H1 (cell line): ENCODE measurements at regions not wholly inside any gene's neighbourhood (a gene's known extent, or its start where the extent isn't known, plus 50 kb on each side); places are given as distances from the start of the nearest gene placed in this dataset.

Experiments
- CTCF ChIA-PET: fragments of 300-600 bp; sonication (Branson Sonifier 250); formaldehyde crosslinking; loops from one replicate; lab custom pipeline; 2021; ENCODE audit not compliant: partially characterized antibody; lab: Charles Lee
- POLR2A ChIA-PET: fragments of 300-600 bp; sonication (Branson Sonifier 250); formaldehyde crosslinking; loops from one replicate; lab custom pipeline; 2021; ENCODE audit warnings: inconsistent platforms; ENCODE audit not compliant: partially characterized antibody; lab: Charles Lee
- DNase-seq, 2 experiments: peaks; one replicate each; pipeline versions ENCODE4 v3.0.0 to v3.0.0-alpha.2; 2010 to 2022; ENCODE audit warnings: low spot score in 2 of 2, low read depth in 1 of 2, mixed read lengths in 1 of 2
- FAIRE-seq: peaks from 2 replicates; lab custom pipeline; 2011; peaks lifted over from hg19 to GRCh38; lab: Jason Lieb, UNC
- H2AFZ ChIP-seq: 2 replicates; pipeline ENCODE4 v1.8.1; 2012; ENCODE audit warnings: low read length, inconsistent platforms
- H2AK5ac ChIP-seq: 2 replicates; pipeline ENCODE4 v1.6.1; 2013; ENCODE audit warnings: low read depth, low read length
- H2BK120ac ChIP-seq: replicated peaks from 2 replicates; pipeline ENCODE3; 2013; ENCODE audit warnings: low read depth, low read length, inconsistent platforms
- H2BK12ac ChIP-seq: 2 replicates; pipeline ENCODE4 v1.6.1; 2013; ENCODE audit warnings: low read depth, low read length
- H2BK15ac ChIP-seq: 2 replicates; pipeline ENCODE4 v1.6.1; 2013; ENCODE audit warnings: low read length
- H2BK20ac ChIP-seq: 2 replicates; pipeline ENCODE4 v1.6.1; 2013; ENCODE audit warnings: low read length
- H2BK5ac ChIP-seq: 2 replicates; pipeline ENCODE4 v1.6.1; 2013; ENCODE audit warnings: low read depth, low read length
- H3K14ac ChIP-seq: 2 replicates; pipeline ENCODE4 v1.6.1; 2013; ENCODE audit warnings: inconsistent platforms; ENCODE audit not compliant: insufficient read length
- H3K18ac ChIP-seq: 2 replicates; pipeline ENCODE4 v1.6.1; 2013; ENCODE audit warnings: low read length; ENCODE audit errors: extremely low read depth
- H3K23ac ChIP-seq: 2 replicates; pipeline ENCODE4 v1.6.1; 2013; ENCODE audit warnings: inconsistent platforms; ENCODE audit not compliant: insufficient read length
- H3K23me2 ChIP-seq: 2 replicates; pipeline ENCODE4 v1.6.1; 2013; ENCODE audit warnings: low read depth, low read length
- H3K27ac ChIP-seq: 2 replicates; pipeline ENCODE4 v1.6.1; 2011; ENCODE audit warnings: low read depth, low read length, inconsistent platforms
- H3K27me3 ChIP-seq, 4 experiments: replicated peaks in 1 of 4; 1 replicate in 1 of 4; 2 replicates in 3 of 4; pipeline versions ENCODE4 v1.6.1 to v1.8.1; 2011 to 2013; ENCODE audit warnings: low read length in 3 of 4, mild to moderate bottlenecking in 3 of 4, inconsistent platforms in 2 of 4, mixed read lengths in 2 of 4, moderate library complexity in 1 of 4; ENCODE audit not compliant: control insufficient read depth in 3 of 4, insufficient read depth in 3 of 4; ENCODE audit errors: extremely low read depth in 1 of 4
- H3K36me3 ChIP-seq, 4 experiments: 2 replicates each; pipeline versions ENCODE4 v1.6.1 to v1.8.1; 2011 to 2013; ENCODE audit warnings: mild to moderate bottlenecking in 4 of 4, low read length in 3 of 4, moderate library complexity in 2 of 4, control low read depth in 1 of 4, inconsistent platforms in 1 of 4; ENCODE audit not compliant: insufficient read depth in 4 of 4, control insufficient read depth in 2 of 4
- H3K4ac ChIP-seq: replicated peaks from 2 replicates; pipeline ENCODE3; 2013; ENCODE audit warnings: low read length, low read depth, mixed read lengths, inconsistent platforms; ENCODE audit not compliant: insufficient read length
- H3K4me1 ChIP-seq, 4 experiments: replicated peaks in 1 of 4; 1 replicate in 1 of 4; 2 replicates in 3 of 4; pipeline versions ENCODE4 v1.6.1 to v1.8.1; 2011 to 2013; ENCODE audit warnings: low read length in 3 of 4, inconsistent platforms in 2 of 4, mixed read lengths in 1 of 4; ENCODE audit not compliant: insufficient read depth in 4 of 4, control insufficient read depth in 3 of 4
- H3K4me2 ChIP-seq, 2 experiments: 2 replicates each; pipeline versions ENCODE4 v1.6.1 to v1.8.1; 2011 to 2013; ENCODE audit warnings: low read depth in 2 of 2, low read length in 2 of 2, control low read depth in 1 of 2, inconsistent platforms in 1 of 2, mild to moderate bottlenecking in 1 of 2; ENCODE audit not compliant: insufficient read depth in 1 of 2
- H3K4me3 ChIP-seq, 4 experiments: fragments of 200-600, 300-600 bp in 1 of 4; sonication (generic), shearing (Covaris generic), sonication (Bioruptor Twin) in 1 of 4; 2 replicates each; pipeline versions ENCODE4 v1.5.1 to v1.8.1; 2011 to 2016; ENCODE audit warnings: low read length in 4 of 4, low read depth in 3 of 4, control low read depth in 2 of 4, inconsistent platforms in 2 of 4, mild to moderate bottlenecking in 2 of 4, mixed read lengths in 1 of 4, moderate library complexity in 1 of 4; ENCODE audit not compliant: insufficient read depth in 2 of 4; ENCODE audit errors: extremely low read depth in 1 of 4
- H3K56ac ChIP-seq: replicated peaks from 2 replicates; pipeline ENCODE3; 2013; ENCODE audit warnings: low read depth, mild to moderate bottlenecking, mixed read lengths, low read length, inconsistent platforms; ENCODE audit not compliant: insufficient read length
- H3K79me1 ChIP-seq: 2 replicates; pipeline ENCODE4 v1.6.1; 2013; ENCODE audit warnings: low read depth, low read length, control low read depth
- H3K79me2 ChIP-seq, 2 experiments: 2 replicates each; pipeline versions ENCODE4 v1.6.1 to v1.8.1; 2012 to 2013; ENCODE audit warnings: low read length in 2 of 2, mild to moderate bottlenecking in 2 of 2, inconsistent platforms in 1 of 2; ENCODE audit not compliant: insufficient read depth in 2 of 2, control insufficient read depth in 1 of 2
- H3K9ac ChIP-seq, 4 experiments: replicated peaks in 1 of 4; 1 replicate in 1 of 4; 2 replicates in 3 of 4; pipeline versions ENCODE4 v1.6.1 to v1.8.1; 2011 to 2013; ENCODE audit warnings: low read depth in 3 of 4, low read length in 3 of 4, control low read depth in 2 of 4, mild to moderate bottlenecking in 2 of 4, moderate library complexity in 2 of 4, inconsistent platforms in 1 of 4; ENCODE audit errors: extremely low read depth in 1 of 4
- H3K9me3 ChIP-seq, 2 experiments: 2 replicates each; pipeline versions ENCODE4 v1.6.1 to v1.8.1; 2012 to 2013; ENCODE audit warnings: mild to moderate bottlenecking in 2 of 2, moderate library complexity in 2 of 2, control low read depth in 1 of 2, inconsistent platforms in 1 of 2, low read depth in 1 of 2, low read length in 1 of 2, mixed read lengths in 1 of 2; ENCODE audit not compliant: insufficient read depth in 2 of 2
- H4K20me1 ChIP-seq, 2 experiments: replicated peaks in 1 of 2; 2 replicates each; pipeline versions ENCODE3 to v1.8.1; 2011 to 2013; ENCODE audit warnings: inconsistent platforms in 2 of 2, low read length in 2 of 2, mild to moderate bottlenecking in 1 of 2; ENCODE audit not compliant: insufficient read depth in 2 of 2, control insufficient read depth in 1 of 2
- H4K5ac ChIP-seq: 2 replicates; pipeline ENCODE4 v1.6.1; 2013; ENCODE audit warnings: low read length, low read depth, mixed read lengths, inconsistent platforms; ENCODE audit not compliant: insufficient read length
- H4K8ac ChIP-seq: 2 replicates; pipeline ENCODE4 v1.8.0; 2013; ENCODE audit warnings: mild to moderate bottlenecking, moderate library complexity, low read length, inconsistent platforms; ENCODE audit not compliant: insufficient read depth; ENCODE audit errors: extremely low read depth
- H4K91ac ChIP-seq: replicated peaks from 2 replicates; pipeline ENCODE3; 2013; ENCODE audit warnings: low read length, mixed read lengths, inconsistent platforms; ENCODE audit not compliant: insufficient read length
- ASH2L ChIP-seq: fragments of 200-600, 300-600 bp; sonication (generic); IDR thresholded peaks from one replicate; pipeline ENCODE4 v1.7.1; 2017; ENCODE audit warnings: low read length
- ATF3 ChIP-seq: IDR thresholded peaks from 2 replicates; pipeline ENCODE4 v1.6.1; 2011; ENCODE audit warnings: low read depth, mild to moderate bottlenecking, low read length; ENCODE audit not compliant: insufficient read depth
- BCL11A ChIP-seq, 2 experiments: IDR thresholded peaks; one replicate each; pipeline ENCODE4 v1.6.1; 2011; ENCODE audit warnings: low read depth in 2 of 2, low read length in 2 of 2, mild to moderate bottlenecking in 2 of 2
- CHD1 ChIP-seq: IDR thresholded peaks from 2 replicates; pipeline ENCODE4 v1.6.1; 2012; ENCODE audit warnings: low read depth, low read length, improper control_type of control experiment
- GABPA ChIP-seq: IDR thresholded peaks from 2 replicates; pipeline ENCODE4 v1.6.1; 2011; ENCODE audit warnings: mild to moderate bottlenecking, low read length, moderate library complexity, borderline replicate concordance; ENCODE audit not compliant: insufficient read depth
- NANOG ChIP-seq: IDR thresholded peaks from 2 replicates; pipeline ENCODE4 v1.6.1; 2011; ENCODE audit warnings: low read length, low read depth, mild to moderate bottlenecking, inconsistent platforms; ENCODE audit not compliant: insufficient read depth, poor library complexity, severe bottlenecking
- NRF1 ChIP-seq: IDR thresholded peaks from 2 replicates; pipeline ENCODE4 v1.6.1; 2011; ENCODE audit warnings: mild to moderate bottlenecking, low read depth, low read length, improper control_type of control experiment
- SAP30 ChIP-seq: fragments of 300-600 bp; sonication (generic); IDR thresholded peaks from 2 replicates; pipeline ENCODE4 v1.7.1; 2012; ENCODE audit warnings: low read length, moderate library complexity, mild to moderate bottlenecking, inconsistent platforms; ENCODE audit not compliant: insufficient read depth, insufficient replicate concordance
- TBP ChIP-seq: IDR thresholded peaks from 2 replicates; pipeline ENCODE4 v1.6.1; 2011; ENCODE audit warnings: low read depth, low read length, improper control_type of control experiment

GRCh38 chr6:122548820-122549219 lies 61.4 kb upstream of the PKIB start:
- Histone ChIP-seq H3K36me3 (no peaks in the 10 kb centered on the region), H2BK120ac (no peak overlapping the region), H3K56ac (no peak overlapping the region), H3K27ac (no peak overlapping the region), H3K23ac (no peak overlapping the region), H3K23me2 (no peaks in the 10 kb centered on the region), H2BK20ac (no peak overlapping the region), H2AK5ac (no peak overlapping the region), H2BK15ac (no peak overlapping the region), H3K14ac (no peak overlapping the region), H3K18ac (no peak overlapping the region), H2BK12ac (no peak overlapping the region), H4K5ac (no peak overlapping the region), H3K4me2 (no peak overlapping the region), H3K79me1 (no peaks in the 10 kb centered on the region), H4K8ac (no peak overlapping the region), H4K91ac (no peak overlapping the region), H3K4me1 (no peaks in the 10 kb centered on the region), H3K4ac (no peak overlapping the region), H3K9ac (no peak overlapping the region), H3K9me3 (no peaks in the 10 kb centered on the region), H2AFZ (no peak overlapping the region), H3K79me2 (no peaks in the 10 kb centered on the region), H3K4me3 (no peak overlapping the region), H4K20me1 (no peaks in the 10 kb centered on the region), H3K27me3 (no peaks in the 10 kb centered on the region), H2BK5ac (no peak overlapping the region)
- DNase-seq (no peak), FAIRE-seq (no peak)
- ChIA-PET CTCF (no interaction called here), POLR2A (no interaction called here)
- TF ChIP-seq TBP (no peak), NRF1 (no peak), NANOG (no peak), ATF3 (no peak), GABPA (no peak), CHD1 (no peak), SAP30 (no peak), ASH2L (no peak), BCL11A (IDR thresholded peaks at IDR 0.05; ENCODE audit: low read depth in 2 of 2, low read length in 2 of 2) (no peak)
